GM21367 (cell line): ENCODE measurements at regions not wholly inside any gene's neighbourhood (a gene's known extent, or its start where the extent isn't known, plus 50 kb on each side); places are given as distances from the start of the nearest gene placed in this dataset.

Source experiments
- ATAC-seq: cut with Tn5 transposase; IDR thresholded peaks from one replicate; pipeline ENCODE4 v1.9.1; 2021; ENCODE audit not compliant: unreplicated experiment

GRCh38 chr15:31472636-31473384 is 146.2 kb downstream of the KLF13 start:
- peak; percentile 91 for ATAC-seq

GRCh38 chr15:31473385-31474058 is 146.9 kb downstream of the KLF13 start:
- ATAC-seq, result no peak

DNA sequence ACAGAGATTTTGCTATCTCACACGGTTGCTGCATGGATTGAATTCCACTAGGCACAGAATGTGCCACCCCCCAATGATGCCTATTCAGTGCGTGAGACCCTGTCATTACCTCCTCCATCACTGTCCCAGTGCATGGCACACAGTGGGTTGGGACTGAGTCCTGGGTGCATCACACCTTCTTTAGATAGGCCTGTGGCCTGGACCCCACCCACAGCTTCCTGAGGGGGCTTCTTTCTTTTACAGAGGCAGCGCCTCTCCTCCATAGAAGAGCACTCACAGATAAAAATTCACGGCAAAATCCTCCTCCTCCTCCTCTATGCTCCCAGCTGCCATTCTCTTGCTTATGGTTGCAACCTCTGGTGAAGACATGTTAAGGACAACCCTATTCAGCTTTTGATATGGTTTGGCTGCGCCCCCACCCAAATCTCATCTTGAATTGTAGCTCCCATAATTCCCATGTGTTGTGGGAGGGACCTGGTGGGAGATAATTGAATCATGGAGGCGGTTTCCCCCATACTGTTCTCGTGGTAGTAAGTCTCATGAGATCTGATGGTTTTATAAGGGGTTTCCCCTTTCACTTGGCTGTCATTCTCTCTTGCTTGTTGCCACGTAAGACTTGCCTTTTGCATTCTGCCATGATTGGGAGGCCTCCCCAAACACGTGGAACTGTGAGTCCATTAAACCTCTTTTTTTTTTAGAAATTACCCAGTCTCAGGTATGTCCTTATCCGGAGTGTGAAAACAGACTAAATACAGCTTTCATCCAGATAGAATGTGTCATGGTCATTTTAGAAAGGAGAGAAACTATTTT is 147.6 kb downstream of the KLF13 start:
- no peak for ATAC-seq

DNA sequence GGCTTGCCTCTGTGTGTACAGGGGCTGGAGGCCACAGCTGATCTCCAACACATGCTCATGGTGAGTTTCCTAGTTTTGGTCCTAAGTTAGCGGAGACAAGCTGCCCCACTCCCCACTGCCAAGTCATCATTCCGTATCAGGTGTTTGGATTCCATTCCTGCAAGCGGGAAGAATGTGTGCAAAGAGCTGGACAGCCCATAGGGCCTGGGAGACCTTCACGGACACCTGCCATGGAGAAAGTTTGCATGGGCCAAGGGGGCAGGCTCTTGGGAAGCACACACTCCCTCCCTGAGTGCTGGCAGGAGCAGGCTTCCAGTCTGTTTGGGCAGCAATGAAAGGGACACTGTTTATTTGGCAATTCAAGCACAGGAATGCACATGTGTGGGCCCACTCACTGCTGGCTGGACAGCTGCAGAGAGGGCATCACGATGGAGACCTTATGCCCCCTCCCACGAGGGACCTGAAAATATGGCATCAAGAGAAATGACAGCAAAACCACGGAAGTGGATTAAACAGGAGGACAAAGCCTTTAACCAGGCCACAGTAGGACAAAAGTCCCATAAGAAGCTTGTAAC is 149.7 kb downstream of the KLF13 start:
- ATAC-seq, result no peak

- no peak for ATAC-seq
Observed at GRCh38 chr15:31476866-31477265, 150.2 kb downstream of the KLF13 start.

GRCh38 chr15:31477301-31477700 is 150.7 kb downstream of the KLF13 start:
- ATAC-seq, result no peak

- ATAC-seq, result no peak
Observed at GRCh38 chr15:31477851-31478701, 151.4 kb downstream of the KLF13 start.

GRCh38 chr15:31478702-31479221 is 152.1 kb downstream of the KLF13 start:
- no peak for ATAC-seq

DNA sequence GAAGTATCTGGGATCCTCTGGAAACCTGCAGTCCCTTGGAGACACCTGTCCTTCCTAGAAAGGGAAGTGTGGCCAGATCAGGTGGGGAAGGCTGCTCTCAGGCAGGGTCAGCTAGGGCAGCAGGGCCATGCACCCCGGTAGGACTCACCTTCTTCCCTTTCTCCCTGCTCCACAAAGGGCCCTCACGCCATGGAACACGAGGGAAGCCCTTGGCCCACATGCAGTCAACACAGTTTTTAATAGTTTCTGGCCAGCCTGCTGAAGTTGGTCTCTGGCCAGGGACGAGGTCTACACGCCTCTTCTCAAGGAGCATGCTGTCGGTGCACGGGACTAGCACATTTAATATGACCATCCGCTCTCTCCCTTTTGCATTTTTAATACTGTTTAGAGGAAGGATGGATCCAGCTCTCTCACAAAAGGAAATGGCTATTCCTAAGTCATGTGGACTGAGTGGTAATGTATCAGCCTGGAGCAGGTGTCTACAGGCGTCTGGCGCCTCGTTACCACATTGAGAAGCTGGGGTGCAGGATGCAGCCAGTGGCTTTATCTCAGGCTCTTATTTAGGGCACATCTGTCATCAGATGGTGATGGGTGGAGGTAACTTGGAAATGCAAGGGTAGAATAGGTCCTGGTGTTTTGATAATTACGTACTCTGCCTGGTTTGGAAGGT is 153.9 kb downstream of the KLF13 start:
- no peak for ATAC-seq

DNA sequence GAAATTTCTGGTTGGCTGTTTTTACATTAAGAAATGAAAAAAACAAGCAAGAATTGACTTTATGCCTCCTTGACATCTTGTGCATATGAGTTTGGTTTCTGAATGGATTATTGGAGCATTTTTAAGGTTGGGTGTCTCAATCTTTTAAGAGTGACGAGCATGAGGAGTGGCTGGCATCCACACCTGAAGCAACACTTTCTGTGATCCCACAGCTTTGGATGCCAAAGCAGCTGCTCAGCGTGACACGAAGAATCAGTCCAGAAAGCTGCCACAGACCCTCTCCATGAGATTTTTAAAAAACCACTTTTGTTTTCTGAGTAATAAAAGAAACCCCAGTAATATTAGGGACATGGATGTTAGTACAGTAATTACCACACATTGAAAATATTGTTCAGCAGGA is 154.5 kb downstream of the KLF13 start:
- ATAC-seq, result no peak

DNA sequence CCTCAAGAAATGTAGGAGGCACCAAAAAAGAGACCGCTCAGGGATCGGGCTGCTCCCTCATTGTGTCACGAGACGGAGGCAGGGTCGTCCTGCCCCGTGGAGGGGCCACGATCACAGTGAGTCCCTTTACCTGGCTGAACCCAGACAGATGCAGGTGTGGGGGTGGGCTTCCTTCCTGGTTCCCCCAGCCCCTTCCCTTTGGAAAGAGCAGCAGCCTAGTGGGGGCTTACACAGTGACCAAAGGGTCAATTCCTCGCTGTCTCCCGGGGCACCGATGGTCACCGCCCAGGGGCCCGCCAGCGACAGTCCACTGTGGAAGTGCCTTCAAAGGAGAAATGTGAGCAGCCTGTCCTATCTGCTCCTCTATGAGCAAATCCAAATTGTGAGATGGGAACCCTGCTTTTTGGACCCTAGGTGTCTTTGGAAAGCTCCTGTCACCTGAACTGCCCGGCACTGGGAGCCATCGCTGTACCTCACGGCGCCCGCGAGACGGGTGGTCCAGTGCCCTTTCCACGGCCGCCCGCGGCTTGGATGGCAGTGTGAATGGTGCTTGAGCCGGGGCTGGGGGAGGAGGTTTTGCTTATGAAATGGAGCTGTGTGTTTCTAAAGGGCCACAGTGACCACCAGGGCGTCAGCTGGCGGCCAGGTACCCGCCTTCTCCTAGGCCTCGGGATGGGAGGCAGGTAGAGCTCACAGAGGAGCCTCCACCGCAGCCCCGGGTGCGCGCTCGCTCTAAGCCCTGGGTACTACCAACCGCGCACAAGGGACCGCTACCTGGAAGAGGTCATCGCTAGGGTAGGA is 155.7 kb downstream of the KLF13 start:
- ATAC-seq, result no peak

GRCh38 chr15:31483053-31483985 is 156.7 kb downstream of the KLF13 start:
- ATAC-seq, result no peak

DNA sequence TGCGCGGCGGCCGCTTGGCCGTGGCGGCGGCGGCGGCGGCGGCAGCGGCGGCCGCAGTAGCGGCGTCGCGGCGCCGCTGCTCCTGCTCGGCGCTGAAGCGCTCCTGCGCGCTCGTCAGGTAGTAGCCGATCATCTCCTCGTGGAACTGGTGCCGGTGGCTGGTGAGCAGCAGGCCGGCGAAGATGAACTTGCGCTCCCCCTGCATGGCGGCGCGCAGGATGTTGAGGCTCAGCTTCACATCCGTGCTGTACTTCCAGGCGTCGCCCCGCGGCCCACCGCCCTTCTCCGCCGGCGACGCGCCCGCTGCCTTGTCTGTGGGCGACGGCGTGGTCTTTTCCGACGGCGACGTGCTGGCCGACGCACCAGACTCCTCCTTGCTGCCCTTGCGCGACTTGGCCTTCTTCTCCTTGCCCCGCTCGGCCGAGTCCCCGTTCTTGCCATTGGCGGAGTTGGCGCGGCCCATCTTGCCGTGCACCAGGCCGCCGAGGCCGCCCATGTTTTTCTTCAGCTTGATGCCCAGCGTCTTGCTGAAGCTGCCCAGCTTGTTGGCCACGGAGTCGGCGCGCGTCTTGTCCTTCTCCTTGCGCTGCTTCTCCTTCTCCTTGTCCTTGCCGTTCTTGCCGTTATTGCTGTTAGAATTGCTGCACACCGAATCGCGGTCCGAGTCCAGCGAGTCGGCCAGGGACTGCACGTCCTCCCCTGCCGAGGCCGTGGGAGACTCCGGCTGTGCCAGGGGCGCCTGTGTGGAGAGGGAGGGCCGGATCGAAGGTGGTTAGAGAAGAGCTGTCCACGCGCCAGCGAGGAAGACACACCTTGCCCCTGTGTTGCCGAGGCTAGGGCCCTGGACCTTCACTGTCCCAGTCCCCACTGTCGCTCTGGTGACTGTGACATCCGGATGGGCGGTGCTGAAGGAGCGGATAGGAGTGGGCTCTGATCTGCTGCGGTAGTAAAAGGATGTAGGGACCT is 157.6 kb downstream of the KLF13 start:
- no peak for ATAC-seq

DNA sequence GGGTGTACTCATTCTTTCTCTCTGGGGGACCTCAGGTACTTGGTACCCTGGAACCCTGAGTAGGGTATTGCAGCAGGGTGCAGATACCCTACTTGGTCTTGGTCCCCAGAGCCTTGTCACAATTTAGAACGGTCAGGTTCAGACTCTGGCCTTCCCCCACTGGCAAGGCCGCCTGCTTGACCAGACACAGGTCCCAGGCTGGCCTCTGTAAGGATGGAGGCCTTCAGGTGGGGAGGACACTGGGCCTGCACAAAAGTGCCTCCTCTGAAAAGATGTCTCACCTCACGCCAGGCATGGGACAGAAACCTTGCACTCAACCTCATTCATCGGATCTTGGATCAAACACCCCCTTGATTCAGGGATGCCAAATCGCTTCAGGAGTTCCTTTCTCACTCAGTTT is 158.4 kb downstream of the KLF13 start:
- no peak for ATAC-seq

GRCh38 chr15:31485431-31485830 is 158.8 kb downstream of the KLF13 start:
- ATAC-seq, result no peak

DNA sequence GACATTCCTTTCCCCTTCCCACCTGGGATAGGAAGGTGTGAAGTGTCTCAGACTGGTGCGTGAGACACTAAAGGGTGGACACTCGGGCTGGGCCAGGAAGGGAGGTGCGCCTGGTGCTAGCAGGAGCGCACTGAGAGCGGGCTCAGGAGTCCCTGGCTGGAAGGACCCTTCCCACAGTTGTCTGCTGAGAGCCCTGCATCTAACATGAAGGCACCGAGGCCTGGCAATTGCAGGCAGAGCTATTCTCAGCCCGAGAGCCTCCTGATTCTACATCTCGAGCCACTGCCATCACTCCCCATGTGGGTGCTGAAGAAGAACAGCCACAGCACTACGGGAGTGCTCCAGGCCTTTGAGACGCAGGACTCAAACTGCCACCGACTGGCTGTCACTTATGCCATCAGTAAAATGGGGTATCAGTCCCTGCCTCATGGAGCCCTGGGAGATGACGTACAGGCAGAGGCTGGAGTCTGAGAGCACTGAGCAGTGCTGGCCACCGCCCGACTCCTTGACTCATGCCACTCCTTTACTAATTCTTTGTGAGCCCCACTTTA is 159.4 kb downstream of the KLF13 start:
- ATAC-seq, result no peak
